Erythroblast (primary cell): ENCODE measurements at regions not wholly inside any gene's neighbourhood (a gene's known extent, or its start where the extent isn't known, plus 50 kb on each side); places are given as distances from the start of the nearest gene placed in this dataset.

Source experiments
- GATA1 ChIP-seq: IDR thresholded peaks from 2 replicates; pipeline ENCODE4 v1.6.1; 2011; ENCODE audit warnings: low read depth, mild to moderate bottlenecking, control low read depth, low read length, moderate library complexity
- POLR2A ChIP-seq: IDR thresholded peaks from 2 replicates; pipeline ENCODE4 v1.6.1; 2011; ENCODE audit warnings: mild to moderate bottlenecking, low read length

DNA sequence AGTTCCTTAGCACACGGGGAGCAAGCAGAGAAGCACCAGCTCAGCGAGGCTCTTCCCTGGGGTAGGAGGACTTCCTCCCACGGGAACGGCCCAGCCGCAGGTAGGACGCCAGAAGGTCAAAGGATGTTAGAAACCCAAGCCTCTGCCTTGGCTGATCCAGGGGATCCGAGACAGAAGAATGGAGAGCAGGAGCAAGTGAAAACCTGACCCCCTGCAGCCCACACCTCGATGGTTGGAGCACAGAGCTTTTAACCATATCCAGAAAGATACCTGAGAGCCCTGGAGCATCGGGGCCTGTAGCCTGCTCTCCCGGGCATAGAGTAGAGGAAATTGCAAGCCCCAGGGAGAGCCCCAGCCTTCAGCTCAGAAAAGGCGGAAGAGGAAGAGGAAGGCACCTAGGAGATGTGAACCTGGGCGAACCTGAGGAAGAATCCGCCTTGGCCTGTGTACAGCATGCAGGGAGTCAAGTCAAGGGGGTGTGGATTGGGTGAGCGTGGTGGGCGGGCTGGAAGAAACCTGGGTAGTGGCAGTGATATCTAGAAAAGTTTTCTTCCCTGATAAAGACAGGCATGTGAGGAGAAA, 76.3 kb downstream of the PSMG1 start:
- no peak for TF ChIP-seq POLR2A
- TF ChIP-seq GATA1: no peak
